Mesothelial cell of epicardium (in vitro differentiated cells): ENCODE measurements at regions not wholly inside any gene's neighbourhood (a gene's known extent, or its start where the extent isn't known, plus 50 kb on each side); places are given as distances from the start of the nearest gene placed in this dataset.
A peak's percentile ranks its signal among the peaks of the same experiment; 100 is the strongest.

Experiments used
- DNase-seq, 2 experiments: peaks; one replicate each; pipeline ENCODE4 v3.0.0; 2021; ENCODE audit warnings: low spot score in 2 of 2; ENCODE audit not compliant: unreplicated experiment in 2 of 2
- H3K27ac Mint-ChIP-seq: 2 replicates; pipeline ENCODE4 v1.8.0; 2021; ENCODE audit warnings: mixed read lengths
- H3K27me3 Mint-ChIP-seq: 2 replicates; pipeline ENCODE4 v1.8.0; 2021; ENCODE audit warnings: low read depth, mixed read lengths
- H3K36me3 Mint-ChIP-seq: 2 replicates; pipeline ENCODE4 v1.8.0; 2021; ENCODE audit warnings: mixed read lengths
- H3K4me1 Mint-ChIP-seq: 2 replicates; pipeline ENCODE4 v1.8.0; 2021; ENCODE audit warnings: mixed read lengths
- H3K4me3 Mint-ChIP-seq: 2 replicates; pipeline ENCODE4 v1.8.0; 2021; ENCODE audit warnings: mild to moderate bottlenecking, moderate library complexity, mixed read lengths
- H3K9me3 Mint-ChIP-seq: 2 replicates; pipeline ENCODE4 v1.8.0; 2021; ENCODE audit warnings: mixed read lengths
- TF ChIP-seq, protein P1 (sequence below): fragments of 200-600 bp; sonication (generic); IDR thresholded peaks from one replicate; pipeline ENCODE4 v1.5.0; 2021; ENCODE audit warnings: antibody characterized with exemption; ENCODE audit not compliant: unreplicated experiment

DNA sequence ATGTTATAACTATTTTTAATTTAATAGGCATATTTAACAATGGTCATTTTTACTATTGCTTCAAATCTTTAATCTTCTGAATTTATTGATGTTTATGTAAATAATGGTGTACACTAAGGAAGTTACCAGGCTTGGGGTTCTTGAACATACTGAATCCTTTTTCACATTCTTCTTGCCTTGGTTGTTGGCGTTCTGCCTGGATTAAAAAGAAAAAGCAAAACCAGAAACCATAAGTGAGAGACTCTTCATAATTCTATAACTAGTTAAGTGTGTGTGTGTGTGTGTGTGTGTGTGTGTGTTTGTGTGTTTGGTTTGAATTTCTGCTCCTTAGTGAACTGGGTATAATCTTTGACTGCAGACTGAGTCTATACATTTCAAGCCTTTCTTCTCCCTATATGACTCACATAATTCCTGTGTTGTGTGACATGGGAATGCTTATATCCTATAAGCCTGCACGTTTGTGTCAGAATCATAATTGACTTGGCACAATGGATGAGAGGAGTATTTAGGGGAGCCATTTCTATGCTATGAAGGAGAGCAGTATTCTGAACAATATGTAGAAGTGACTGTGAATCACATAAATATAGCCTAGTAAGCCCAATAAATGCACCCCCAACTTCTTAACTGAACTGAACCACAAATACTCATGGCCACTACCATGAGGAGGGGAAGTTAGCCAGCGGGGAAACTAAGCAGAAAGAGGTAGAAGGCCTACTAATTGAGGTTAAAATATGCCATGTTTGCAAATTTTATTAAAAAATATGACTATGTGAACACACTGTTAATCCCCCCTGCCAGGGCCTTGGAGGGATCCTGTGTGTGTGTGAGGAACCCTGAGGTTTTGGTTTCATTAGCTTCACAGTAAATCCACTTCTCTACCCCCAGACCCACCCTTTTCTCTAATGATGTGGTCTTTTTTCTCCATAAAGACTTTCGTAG, 425.5 kb downstream of the BCKDHB start:
- Mint-ChIP-seq H3K4me1 (peaks cover 13% of the 10 kb centered on the region), H3K27ac (no peak overlapping the region), H3K27me3 (no peaks in the 10 kb centered on the region), H3K4me3 (no peak overlapping the region), H3K36me3 (peaks cover 3% of the 10 kb centered on the region), H3K9me3 (peaks cover 18% of the 10 kb centered on the region)
- DNase-seq, result no peak
- TF ChIP-seq, protein P1, sequence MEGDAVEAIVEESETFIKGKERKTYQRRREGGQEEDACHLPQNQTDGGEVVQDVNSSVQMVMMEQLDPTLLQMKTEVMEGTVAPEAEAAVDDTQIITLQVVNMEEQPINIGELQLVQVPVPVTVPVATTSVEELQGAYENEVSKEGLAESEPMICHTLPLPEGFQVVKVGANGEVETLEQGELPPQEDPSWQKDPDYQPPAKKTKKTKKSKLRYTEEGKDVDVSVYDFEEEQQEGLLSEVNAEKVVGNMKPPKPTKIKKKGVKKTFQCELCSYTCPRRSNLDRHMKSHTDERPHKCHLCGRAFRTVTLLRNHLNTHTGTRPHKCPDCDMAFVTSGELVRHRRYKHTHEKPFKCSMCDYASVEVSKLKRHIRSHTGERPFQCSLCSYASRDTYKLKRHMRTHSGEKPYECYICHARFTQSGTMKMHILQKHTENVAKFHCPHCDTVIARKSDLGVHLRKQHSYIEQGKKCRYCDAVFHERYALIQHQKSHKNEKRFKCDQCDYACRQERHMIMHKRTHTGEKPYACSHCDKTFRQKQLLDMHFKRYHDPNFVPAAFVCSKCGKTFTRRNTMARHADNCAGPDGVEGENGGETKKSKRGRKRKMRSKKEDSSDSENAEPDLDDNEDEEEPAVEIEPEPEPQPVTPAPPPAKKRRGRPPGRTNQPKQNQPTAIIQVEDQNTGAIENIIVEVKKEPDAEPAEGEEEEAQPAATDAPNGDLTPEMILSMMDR, result no peak

DNA sequence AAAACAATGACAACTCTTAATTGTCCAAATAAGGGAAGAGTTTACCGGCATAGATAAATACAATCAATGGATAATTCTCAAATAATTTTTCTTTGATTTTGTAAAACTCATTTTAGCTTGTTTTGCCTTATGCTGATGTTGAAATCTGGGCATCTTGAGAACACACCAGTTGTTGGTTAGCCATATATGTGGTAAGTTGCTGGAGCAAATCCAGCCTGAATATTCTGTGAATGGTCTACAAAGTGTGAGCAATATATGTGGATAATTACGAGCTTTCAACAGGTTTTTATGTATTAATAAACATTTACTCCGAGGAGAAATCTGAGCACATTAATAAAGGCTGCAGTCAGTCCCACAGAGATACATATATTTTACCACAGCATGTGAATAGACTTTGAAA, 423.6 kb downstream of the BCKDHB start:
- DNase-seq, result no peak
- Mint-ChIP-seq H3K4me1 (peaks cover 11% of the 10 kb centered on the region), H3K27ac (no peak overlapping the region), H3K27me3 (peaks cover 5% of the 10 kb centered on the region), H3K4me3 (no peak overlapping the region), H3K36me3 (no peaks in the 10 kb centered on the region), H3K9me3 (peaks cover 3% of the 10 kb centered on the region)
- TF ChIP-seq, protein P1, result no peak

- peaks cover 20% of the 10 kb centered on the region for H3K4me1 Mint-ChIP-seq
- peaks cover 9% of the 10 kb centered on the region for H3K27me3 Mint-ChIP-seq
- H3K27ac Mint-ChIP-seq, result no peak overlapping the region
- H3K36me3 Mint-ChIP-seq, result no peaks in the 10 kb centered on the region
- TF ChIP-seq, protein P1, result no peak
- no peak for DNase-seq
- no peak overlapping the region for H3K4me3 Mint-ChIP-seq
- no peaks in the 10 kb centered on the region for H3K9me3 Mint-ChIP-seq
Observed at GRCh38 chr6:80528115-80528514, 421.6 kb downstream of the BCKDHB start.

DNA sequence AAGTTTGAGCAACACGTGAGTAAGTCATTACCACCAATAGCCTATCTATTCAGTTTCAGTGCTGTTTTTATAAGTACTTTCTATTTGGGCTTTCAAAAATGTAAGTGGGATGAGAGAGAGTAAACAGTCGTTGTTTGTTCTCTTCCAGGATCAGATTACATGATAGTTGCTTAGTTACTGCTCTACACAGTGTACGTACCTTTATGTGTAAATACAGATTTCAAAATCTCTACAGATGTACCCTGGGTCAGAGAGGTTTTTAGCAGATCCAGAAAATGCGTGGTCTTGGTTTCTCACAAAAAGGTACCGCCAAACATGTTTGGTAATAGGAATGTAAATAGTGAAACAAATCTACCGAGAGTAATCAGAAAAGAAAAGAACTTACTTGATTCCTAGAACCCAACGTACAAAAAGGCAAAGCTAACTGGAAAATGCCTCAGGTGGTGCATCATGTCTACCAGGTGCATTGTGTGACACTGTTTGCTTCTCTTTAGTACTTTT, 421.1 kb downstream of the BCKDHB start:
- no peaks in the 10 kb centered on the region for H3K36me3 Mint-ChIP-seq
- H3K27ac Mint-ChIP-seq, result no peak overlapping the region
- TF ChIP-seq, protein P1, result no peak

DNA sequence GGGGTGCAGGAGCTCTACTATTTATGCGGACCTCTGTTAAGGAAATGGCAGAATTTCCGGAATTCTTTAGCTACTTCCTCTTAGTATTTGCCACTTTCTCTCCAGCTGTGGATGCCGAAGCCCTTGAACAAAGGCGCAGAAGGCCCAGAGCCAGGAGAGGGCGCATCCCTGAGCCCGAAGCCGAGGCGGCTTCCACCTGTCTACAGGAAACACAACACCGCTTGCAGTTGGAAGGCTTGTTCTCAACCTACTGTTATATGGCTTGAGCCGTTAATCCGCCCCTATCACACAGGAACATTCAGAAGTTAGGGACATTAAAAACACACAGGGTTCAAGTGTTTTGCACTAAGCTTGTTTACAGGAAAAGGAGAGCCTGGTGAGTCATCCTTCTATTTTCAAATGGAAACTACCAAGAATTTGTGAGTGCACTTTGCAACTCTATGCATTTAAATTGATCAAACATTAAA, 417.1 kb downstream of the BCKDHB start:
- Mint-ChIP-seq H3K36me3 (no peaks in the 10 kb centered on the region), H3K27ac (peak overlapping the region; percentile 75), H3K4me1 (peaks cover 33% of the 10 kb centered on the region), H3K9me3 (no peaks in the 10 kb centered on the region), H3K4me3 (peak overlapping the region; percentile 41), H3K27me3 (peaks cover 9% of the 10 kb centered on the region)
- DNase-seq, result peak; percentile 23 to 58
- TF ChIP-seq, protein P1, result no peak

More for the DNA sequence above, 421.1 kb downstream of the BCKDHB start:
- peaks cover 26% of the 10 kb centered on the region for H3K4me1 Mint-ChIP-seq
- H3K9me3 Mint-ChIP-seq, result no peaks in the 10 kb centered on the region
- DNase-seq, result no peak
- H3K4me3 Mint-ChIP-seq, result no peak overlapping the region
- H3K27me3 Mint-ChIP-seq, result peaks cover 9% of the 10 kb centered on the region
